Omental fat pad (tissue), 3 donors: ENCODE measurements at regions not wholly inside any gene's neighbourhood (a gene's known extent, or its start where the extent isn't known, plus 50 kb on each side); places are given as distances from the start of the nearest gene placed in this dataset.

Experiments used
- ATAC-seq: fragments of 150-250 bp; one replicate; pipeline ENCODE4 v1.9.1; 2016; ENCODE audit warnings: mild to moderate bottlenecking, moderate library complexity; ENCODE audit not compliant: low FRiP score
- DNase-seq: peaks from one replicate; pipeline ENCODE4 v3.0.0-alpha.2; 2019; ENCODE audit warnings: low spot score
- TF ChIP-seq, protein P1 (sequence below), 3 donors: fragments of 450-650 bp; IDR thresholded peaks; one replicate each; pipeline ENCODE4 v1.5.1; 2016 to 2017; ENCODE audit warnings: antibody characterized with exemption in 3 of 3, mild to moderate bottlenecking in 3 of 3, moderate library complexity in 2 of 3

DNA sequence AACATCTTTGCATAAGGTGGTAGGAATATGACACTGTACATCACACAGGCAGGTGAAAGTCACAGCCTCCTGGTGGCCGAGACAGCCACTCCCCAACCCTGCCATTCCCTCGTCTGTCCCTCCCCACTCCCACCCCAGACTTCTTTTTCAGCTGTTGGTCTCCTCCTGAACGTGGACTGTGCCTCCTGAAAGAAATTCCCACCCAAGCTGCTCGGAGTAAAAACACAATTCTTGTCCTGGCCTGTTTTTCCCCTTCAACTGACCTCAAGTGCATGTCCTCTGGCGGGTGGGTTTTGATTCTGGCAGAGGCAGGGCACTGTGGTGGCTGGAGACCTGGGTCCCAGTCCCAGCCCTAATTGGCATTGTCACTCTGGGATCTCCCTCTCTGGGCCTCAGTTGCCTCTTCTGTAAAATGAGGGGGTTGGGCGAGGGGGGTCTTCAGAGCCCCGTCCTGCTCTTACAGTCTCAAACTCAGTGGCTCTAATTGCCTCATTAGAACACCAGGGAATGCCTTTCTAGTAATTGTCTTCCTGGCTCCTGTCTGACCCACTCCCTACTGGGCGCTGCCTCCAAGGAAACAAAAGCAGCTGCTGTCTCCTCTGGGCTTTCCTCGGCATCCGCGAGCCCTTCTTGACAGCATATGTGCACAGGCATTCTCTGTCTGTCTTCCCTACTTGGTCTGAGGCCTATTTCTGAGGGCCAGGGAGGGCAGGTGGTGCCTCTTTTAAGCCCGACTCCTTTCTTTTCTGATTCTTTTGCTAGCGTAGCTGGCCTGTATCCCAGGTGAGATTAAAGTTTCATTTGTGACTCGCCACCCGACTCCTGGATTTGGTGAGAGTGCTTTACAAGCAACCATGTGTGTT, 186.6 kb upstream of the RMST start:
- no peak for DNase-seq
- TF ChIP-seq, protein P1, sequence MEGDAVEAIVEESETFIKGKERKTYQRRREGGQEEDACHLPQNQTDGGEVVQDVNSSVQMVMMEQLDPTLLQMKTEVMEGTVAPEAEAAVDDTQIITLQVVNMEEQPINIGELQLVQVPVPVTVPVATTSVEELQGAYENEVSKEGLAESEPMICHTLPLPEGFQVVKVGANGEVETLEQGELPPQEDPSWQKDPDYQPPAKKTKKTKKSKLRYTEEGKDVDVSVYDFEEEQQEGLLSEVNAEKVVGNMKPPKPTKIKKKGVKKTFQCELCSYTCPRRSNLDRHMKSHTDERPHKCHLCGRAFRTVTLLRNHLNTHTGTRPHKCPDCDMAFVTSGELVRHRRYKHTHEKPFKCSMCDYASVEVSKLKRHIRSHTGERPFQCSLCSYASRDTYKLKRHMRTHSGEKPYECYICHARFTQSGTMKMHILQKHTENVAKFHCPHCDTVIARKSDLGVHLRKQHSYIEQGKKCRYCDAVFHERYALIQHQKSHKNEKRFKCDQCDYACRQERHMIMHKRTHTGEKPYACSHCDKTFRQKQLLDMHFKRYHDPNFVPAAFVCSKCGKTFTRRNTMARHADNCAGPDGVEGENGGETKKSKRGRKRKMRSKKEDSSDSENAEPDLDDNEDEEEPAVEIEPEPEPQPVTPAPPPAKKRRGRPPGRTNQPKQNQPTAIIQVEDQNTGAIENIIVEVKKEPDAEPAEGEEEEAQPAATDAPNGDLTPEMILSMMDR (IDR thresholded peaks at IDR 0.05), result no peak
- ATAC-seq, result no peak

DNA sequence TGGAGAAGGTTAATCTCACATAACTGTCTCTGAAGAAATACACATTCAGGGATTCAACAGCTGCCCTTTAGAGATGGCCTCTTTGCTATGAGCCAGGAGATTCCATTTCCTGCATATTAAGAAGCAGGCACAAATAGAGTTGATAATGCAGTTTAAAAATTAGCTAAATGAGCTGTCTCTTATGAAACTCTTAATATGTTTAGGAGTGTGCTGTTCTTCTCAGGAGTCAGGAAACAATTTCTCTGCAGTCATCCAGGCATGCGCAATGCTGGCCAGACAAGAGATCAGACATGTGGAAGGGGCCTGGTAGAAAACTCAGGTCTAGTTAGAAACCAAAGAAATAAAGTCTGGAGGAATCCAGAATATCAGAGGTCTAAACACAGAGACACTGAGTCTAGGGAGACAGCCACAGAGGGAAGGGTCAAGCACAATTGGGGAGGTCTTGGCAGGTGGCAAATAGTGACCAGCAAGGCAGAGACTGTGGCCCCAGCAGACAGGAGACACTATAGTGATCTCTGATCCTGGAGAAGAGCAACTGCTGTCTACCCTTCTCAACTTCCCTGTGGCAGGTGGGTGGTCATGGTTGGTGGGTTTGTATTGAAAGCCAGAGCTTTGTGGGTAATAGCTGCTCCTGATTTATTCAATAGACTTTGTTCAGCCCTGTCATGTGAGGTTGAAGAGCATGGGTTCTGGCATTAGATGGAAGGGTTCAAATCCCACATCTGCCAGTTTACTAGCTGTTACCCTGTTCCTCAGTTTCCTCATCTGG, 185.8 kb upstream of the RMST start:
- no peak for DNase-seq
- TF ChIP-seq, protein P1 (IDR thresholded peaks at IDR 0.05), result no peak
- no peak for ATAC-seq

DNA sequence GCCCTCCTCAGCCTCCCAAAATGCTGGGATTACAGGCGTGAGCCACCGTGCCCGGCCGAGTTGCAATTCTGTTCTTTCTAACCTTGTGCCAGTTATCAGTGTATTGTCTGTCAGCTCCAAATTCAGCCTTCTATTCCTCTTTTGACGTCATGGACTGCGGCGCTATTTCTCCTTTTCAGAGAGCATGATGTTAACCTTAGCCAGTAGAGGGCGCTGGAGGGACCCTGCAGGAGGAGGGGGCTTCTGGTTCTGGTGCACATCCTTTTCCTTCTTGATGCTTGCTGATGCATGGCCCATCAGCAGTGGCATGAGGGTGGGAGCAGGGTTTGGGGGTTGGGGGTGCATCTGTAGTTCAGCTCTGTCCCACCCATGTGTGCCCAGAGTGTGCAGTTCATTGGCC, 179.3 kb upstream of the RMST start:
- ATAC-seq (no peak), DNase-seq (no peak)
- TF ChIP-seq, protein P1 (IDR thresholded peaks at IDR 0.05), result no peak

DNA sequence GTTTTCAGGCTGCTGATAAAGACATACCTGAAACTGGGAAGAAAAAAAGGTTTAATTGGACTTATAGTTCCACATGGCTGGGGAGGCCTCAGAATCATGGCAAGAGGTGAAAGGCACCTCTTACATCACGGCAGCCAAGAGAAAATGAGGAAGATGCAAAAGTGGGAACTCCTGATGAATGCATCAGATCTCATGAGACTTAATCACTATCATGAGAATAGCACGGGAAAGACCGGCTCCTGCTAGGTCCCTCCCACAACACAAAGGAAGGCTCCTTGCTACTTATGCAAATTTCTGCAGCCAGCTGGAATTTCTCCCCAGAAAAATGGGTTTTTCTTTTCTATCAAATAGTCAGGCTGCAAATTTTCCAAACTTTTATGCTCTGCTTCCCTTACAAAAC, 174.1 kb upstream of the RMST start:
- DNase-seq (no peak), ATAC-seq (no peak)
- TF ChIP-seq, protein P1 (IDR thresholded peaks at IDR 0.05), result no peak

DNA sequence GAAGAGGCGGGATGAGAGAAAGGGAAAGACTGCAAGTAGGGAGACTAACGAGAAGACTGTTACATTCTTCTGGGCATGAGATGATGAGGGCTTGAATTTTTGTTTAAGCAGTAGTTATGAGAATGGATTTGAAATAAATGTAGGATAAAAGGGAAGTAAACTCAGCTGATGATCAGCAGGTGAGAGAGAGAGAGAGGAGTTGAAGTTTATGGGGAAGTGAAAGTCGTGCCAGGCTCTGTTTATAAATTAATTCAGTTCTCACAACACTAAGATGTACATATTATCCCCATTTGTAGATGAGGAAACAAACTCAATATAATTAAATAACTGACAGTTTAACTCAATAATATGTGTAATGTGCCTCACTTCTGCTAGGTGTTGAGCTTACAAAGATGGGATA, 170.0 kb upstream of the RMST start:
- TF ChIP-seq, protein P1 (IDR thresholded peaks at IDR 0.05), result no peak
- ATAC-seq (no peak), DNase-seq (no peak)

DNA sequence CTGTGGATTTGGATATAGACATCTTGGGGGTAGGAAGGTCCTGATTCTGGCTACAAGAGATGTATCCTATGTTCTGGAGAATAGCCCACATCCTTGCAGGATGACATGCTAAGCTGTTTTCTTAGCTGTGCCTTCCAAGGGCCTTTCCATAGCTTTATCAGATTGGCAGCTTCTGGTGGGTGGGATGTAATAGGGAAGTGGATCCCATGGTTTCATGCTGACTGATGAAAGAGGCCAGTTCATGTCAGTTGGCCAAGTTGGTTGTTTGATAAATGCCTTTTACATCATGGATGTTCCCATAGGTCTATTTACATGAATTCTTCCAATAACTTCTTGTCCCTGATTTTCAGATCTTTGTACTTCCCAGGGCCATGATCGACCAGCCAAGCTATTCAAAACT, 169.1 kb upstream of the RMST start:
- DNase-seq, result no peak
- TF ChIP-seq, protein P1 (IDR thresholded peaks at IDR 0.05), result no peak
- no peak for ATAC-seq
